Upper lobe of left lung (tissue), 6 donors: ENCODE measurements at regions not wholly inside any gene's neighbourhood (a gene's known extent, or its start where the extent isn't known, plus 50 kb on each side); places are given as distances from the start of the nearest gene placed in this dataset.

Experiments used
- ATAC-seq, 2 donors: fragments of 200-7000 bp; cut with Tn5 transposase; one replicate each; pipeline ENCODE4 v1.9.1; 2022; ENCODE audit warnings: mild to moderate bottlenecking in 2 of 2, moderate library complexity in 2 of 2; ENCODE audit not compliant: low FRiP score in 2 of 2
- DNase-seq, 2 donors: peaks; one replicate each; pipeline ENCODE4 v3.0.0-alpha.2; 2019 to 2020
- H3K27ac ChIP-seq, 4 donors: fragments of 200-600 bp; sonication (generic); one replicate each; pipeline ENCODE4 v1.5.1; 2016 to 2019
- H3K27me3 ChIP-seq, 4 donors: fragments of 200-600 bp; sonication (generic); one replicate each; pipeline ENCODE4 v1.5.1; 2017 to 2019
- H3K36me3 ChIP-seq, 4 donors: fragments of 200-600 bp; sonication (generic); one replicate each; pipeline ENCODE4 v1.5.1; 2016 to 2019
- H3K4me1 ChIP-seq, 4 donors: fragments of 200-600 bp; sonication (generic); one replicate each; pipeline ENCODE4 v1.5.1; 2018 to 2019
- H3K4me3 ChIP-seq, 4 donors: fragments of 200-600 bp; sonication (generic); one replicate each; pipeline ENCODE4 v1.5.1; 2017 to 2019; ENCODE audit warnings: mild to moderate bottlenecking in 2 of 4, moderate library complexity in 1 of 4
- H3K9me3 ChIP-seq, 4 donors: fragments of 200-600 bp; sonication (generic); one replicate each; pipeline ENCODE4 v1.5.1; 2018 to 2019
- EP300 ChIP-seq, 4 donors: sonication (generic); formaldehyde crosslinking; IDR thresholded peaks; one replicate each; pipeline ENCODE4 v1.5.1; 2017; ENCODE audit warnings: antibody characterized with exemption in 4 of 4, control low read depth in 2 of 4
- POLR2A ChIP-seq, 4 donors: fragments of 450-650 bp; IDR thresholded peaks; one replicate each; pipeline ENCODE4 v1.5.1; 2016 to 2017; ENCODE audit warnings: antibody characterized with exemption in 4 of 4, mild to moderate bottlenecking in 2 of 4
- POLR2AphosphoS5 ChIP-seq, 2 donors: sonication (generic); formaldehyde crosslinking; IDR thresholded peaks; one replicate each; pipeline ENCODE4 v1.5.1; 2017; ENCODE audit warnings: antibody characterized with exemption in 2 of 2
- WGBS, 2 donors: methylation state at CpG; one replicate each; pipeline ENCODE4 v1.1.5; 2017 to 2018; 5-methylcytosine and 5-hydroxymethylcytosine counted together
- TF ChIP-seq, protein P1 (sequence below), 6 experiments: fragments of 450-650 bp in 4 of 6; fragments of 200-600 bp in 2 of 6; sonication (generic) in 2 of 6; IDR thresholded peaks; one replicate each; pipeline ENCODE4 v1.5.1; 2016 to 2019; ENCODE audit warnings: antibody characterized with exemption in 6 of 6
- donor health status: DM: no; HTN: no; CAD: no; lungs with moderate emphysema.
- donor health status: DM: no; HTN: yes; CAD: no; lungs with severe emphysema.

DNA sequence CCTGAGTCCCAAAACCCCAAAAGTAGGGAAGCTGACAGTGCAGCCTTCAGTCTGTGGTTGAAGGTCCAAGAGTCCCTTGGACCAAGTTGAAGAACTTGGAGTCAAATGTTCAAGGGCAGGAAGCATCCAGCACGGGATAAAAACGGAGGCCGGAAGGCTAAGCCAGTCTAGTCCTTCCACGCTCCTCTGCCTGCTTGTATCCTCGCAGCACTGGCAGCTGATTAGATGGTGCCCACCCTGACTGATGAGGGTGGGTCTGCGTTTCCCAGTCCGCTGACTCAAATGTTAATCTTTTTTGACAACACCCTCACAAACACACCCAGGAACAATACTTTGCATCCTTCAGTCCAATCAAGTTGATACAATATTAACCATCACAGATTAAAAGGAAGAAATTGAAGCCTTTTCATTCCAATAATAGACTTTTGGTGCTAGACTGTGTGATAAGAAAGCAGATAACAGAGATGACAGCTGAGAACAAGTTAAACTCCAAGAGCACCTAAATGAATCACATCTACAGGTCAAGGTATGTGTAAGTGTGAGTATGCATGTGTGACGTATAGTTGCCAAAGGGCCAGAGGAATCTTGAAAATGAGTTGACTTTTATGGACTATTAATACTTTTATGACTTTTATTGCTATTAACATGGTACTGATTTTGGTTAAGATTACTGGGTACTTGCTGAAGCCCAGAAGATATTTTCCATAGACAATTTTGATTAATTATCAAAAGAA lies 933.5 kb upstream of the SOX9 start:
- no peak for DNase-seq
- Histone ChIP-seq H3K36me3 (no peaks in the 10 kb centered on the region), H3K4me1 (no peaks in the 10 kb centered on the region), H3K27me3 (no peaks in the 10 kb centered on the region), H3K27ac (no peak overlapping the region), H3K4me3 (no peak overlapping the region), H3K9me3 (no peaks in the 10 kb centered on the region)
- WGBS, 2 donors = 91 to 93% methylated on average over 8 of the region's 8 CpGs
- ATAC-seq = no peak
- TF ChIP-seq POLR2AphosphoS5 (IDR thresholded peaks at IDR 0.05) = no peak

DNA sequence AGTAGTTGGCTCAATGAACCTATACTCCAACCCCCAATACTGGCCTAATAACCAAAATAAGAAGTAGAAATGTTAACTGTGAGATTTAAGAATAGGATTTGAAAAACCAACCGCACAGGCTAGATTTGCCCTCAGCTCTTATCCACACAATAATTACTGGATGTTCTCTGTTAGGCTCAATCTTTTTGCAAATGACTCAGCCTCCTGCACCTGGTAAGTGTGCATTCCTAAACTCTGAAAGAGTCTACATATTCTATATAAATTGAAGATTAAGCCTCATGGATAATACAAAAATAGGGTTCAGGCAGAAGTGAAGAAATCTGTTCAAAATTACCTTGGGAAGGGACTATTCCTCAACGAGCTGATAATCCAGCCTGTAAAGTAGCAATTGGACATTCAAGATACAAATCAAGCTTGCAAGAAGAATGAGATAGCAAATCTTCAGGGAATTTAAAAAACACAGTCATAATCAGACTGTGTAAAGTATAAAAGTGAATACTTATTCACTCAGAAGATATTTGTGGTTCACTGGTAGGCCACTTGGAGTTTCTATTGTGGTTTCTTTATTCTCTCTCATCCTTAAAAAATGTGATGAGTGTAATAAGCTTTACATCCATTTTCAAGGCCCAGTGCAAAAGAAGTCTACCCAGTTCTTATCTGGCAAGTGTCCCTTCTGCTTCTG lies 931.9 kb upstream of the SOX9 start:
- ATAC-seq = peak in 1 of 2 donors; percentile 42
- TF ChIP-seq POLR2A (IDR thresholded peaks at IDR 0.05) = no peak
- no peak for TF ChIP-seq EP300 (IDR thresholded peaks at IDR 0.05)
- TF ChIP-seq, protein P1, sequence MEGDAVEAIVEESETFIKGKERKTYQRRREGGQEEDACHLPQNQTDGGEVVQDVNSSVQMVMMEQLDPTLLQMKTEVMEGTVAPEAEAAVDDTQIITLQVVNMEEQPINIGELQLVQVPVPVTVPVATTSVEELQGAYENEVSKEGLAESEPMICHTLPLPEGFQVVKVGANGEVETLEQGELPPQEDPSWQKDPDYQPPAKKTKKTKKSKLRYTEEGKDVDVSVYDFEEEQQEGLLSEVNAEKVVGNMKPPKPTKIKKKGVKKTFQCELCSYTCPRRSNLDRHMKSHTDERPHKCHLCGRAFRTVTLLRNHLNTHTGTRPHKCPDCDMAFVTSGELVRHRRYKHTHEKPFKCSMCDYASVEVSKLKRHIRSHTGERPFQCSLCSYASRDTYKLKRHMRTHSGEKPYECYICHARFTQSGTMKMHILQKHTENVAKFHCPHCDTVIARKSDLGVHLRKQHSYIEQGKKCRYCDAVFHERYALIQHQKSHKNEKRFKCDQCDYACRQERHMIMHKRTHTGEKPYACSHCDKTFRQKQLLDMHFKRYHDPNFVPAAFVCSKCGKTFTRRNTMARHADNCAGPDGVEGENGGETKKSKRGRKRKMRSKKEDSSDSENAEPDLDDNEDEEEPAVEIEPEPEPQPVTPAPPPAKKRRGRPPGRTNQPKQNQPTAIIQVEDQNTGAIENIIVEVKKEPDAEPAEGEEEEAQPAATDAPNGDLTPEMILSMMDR (IDR thresholded peaks at IDR 0.05) = no peak
- no peak for TF ChIP-seq POLR2AphosphoS5 (IDR thresholded peaks at IDR 0.05)
- Histone ChIP-seq H3K27me3 (no peaks in the 10 kb centered on the region), H3K9me3 (no peaks in the 10 kb centered on the region), H3K36me3 (no peaks in the 10 kb centered on the region), H3K4me1 (no peaks in the 10 kb centered on the region), H3K4me3 (no peak overlapping the region), H3K27ac (no peak overlapping the region)
- WGBS, 2 donors = 67 to 86% methylated on average over 2 of the region's 2 CpGs
- no peak for DNase-seq

DNA sequence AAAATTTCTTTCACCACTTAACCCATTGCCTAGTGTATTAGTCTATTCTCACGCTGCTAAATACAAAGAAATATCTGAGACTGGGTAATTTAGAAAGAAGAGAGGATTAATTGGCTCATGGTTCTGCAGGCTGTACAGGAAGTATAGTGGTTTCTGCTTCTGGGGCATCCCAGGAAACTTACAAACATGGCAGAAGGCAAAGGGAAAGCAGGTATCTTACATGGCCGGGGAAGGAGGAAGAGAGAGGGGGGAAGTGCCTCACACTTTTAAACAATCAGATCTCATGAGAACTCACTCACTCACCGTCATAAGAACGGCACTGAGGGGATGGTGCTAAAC lies 931.4 kb upstream of the SOX9 start:
- ATAC-seq = no peak

DNA sequence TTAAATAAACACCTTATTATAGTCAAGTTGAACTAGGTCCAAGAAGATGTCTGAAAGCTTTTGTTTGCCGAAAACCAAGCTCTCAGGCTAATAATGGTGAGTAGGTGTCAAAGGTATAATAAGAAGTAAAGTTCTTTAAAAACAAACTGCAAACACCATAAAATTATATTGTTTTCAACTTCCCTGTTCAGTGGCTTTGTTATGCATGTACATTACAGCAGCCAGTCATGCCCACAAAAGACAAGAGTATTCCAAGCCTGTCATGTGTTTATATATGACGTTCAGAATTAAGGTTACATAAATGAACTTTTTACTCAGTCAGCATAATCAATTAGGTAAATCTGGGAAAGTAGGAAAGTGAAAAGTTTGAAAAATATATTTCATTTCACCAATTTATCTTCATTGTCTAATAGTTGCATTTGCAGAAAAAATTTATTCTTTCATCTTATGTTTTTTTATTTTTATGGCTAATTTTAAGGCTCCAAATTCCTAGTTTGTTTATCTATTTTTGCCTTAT lies 928.7 kb upstream of the SOX9 start:
- Histone ChIP-seq H3K27me3 (no peaks in the 10 kb centered on the region), H3K4me1 (no peaks in the 10 kb centered on the region), H3K36me3 (no peaks in the 10 kb centered on the region), H3K4me3 (no peak overlapping the region), H3K27ac (no peak overlapping the region), H3K9me3 (no peaks in the 10 kb centered on the region)
- DNase-seq (no peak), ATAC-seq (no peak)
- 59 to 75% methylated on average over 2 of the region's 2 CpGs for WGBS, 2 donors
- TF ChIP-seq EP300 (IDR thresholded peaks at IDR 0.05) (no peak), POLR2A (IDR thresholded peaks at IDR 0.05) (no peak), POLR2AphosphoS5 (IDR thresholded peaks at IDR 0.05) (no peak)
- TF ChIP-seq, protein P1 (IDR thresholded peaks at IDR 0.05) = no peak

More for the DNA sequence above, 931.4 kb upstream of the SOX9 start:
- no peaks in the 10 kb centered on the region for H3K27me3 ChIP-seq
- no peak for DNase-seq
- no peaks in the 10 kb centered on the region for H3K36me3 ChIP-seq
- no peaks in the 10 kb centered on the region for H3K9me3 ChIP-seq
- TF ChIP-seq EP300 (IDR thresholded peaks at IDR 0.05) (no peak), POLR2AphosphoS5 (IDR thresholded peaks at IDR 0.05) (no peak), POLR2A (IDR thresholded peaks at IDR 0.05) (no peak)
- TF ChIP-seq, protein P1 (IDR thresholded peaks at IDR 0.05) = no peak
- H3K27ac ChIP-seq = no peak overlapping the region
- no peaks in the 10 kb centered on the region for H3K4me1 ChIP-seq
- WGBS, 2 donors = 68 to 77% methylated on average over 4 of the region's 4 CpGs
- no peak overlapping the region for H3K4me3 ChIP-seq

DNA sequence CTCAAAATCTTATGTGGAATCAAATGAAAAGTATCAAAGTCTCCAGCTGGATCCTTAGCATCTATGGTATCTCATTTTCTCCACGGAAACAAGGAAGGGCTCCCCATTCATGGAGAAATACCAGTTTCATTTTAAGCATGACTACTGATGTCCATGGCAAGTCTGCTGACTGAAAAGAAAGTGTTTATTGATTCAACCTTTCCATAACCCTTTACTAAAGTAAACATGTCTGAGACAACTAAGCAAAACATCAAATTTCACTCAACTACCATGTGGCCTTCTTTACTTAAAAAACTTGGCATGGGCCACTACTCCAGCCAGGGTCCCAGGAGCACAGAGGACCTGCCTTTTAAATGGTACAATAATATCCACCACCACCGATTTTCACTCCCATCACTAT lies 928.0 kb upstream of the SOX9 start:
- DNase-seq = no peak
- H3K4me3 ChIP-seq = no peak overlapping the region
- H3K9me3 ChIP-seq = no peaks in the 10 kb centered on the region
- H3K27me3 ChIP-seq = no peaks in the 10 kb centered on the region
- no peak for TF ChIP-seq POLR2AphosphoS5 (IDR thresholded peaks at IDR 0.05)
- TF ChIP-seq EP300 (IDR thresholded peaks at IDR 0.05) = no peak
- no peak for TF ChIP-seq POLR2A (IDR thresholded peaks at IDR 0.05)
- TF ChIP-seq, protein P1 (IDR thresholded peaks at IDR 0.05) = no peak
- 58 to 69% methylated on average over 2 of the region's 2 CpGs for WGBS, 2 donors
- no peaks in the 10 kb centered on the region for H3K4me1 ChIP-seq
- ATAC-seq = no peak
- H3K27ac ChIP-seq = no peak overlapping the region
- no peaks in the 10 kb centered on the region for H3K36me3 ChIP-seq
